CMK (cell line): ENCODE measurements at regions not wholly inside any gene's neighbourhood (a gene's known extent, or its start where the extent isn't known, plus 50 kb on each side); places are given as distances from the start of the nearest gene placed in this dataset.
"Not testable (repeated sequence)": the region's sequence is repeated elsewhere in the genome, so short reads cannot be mapped to it uniquely, and the experiment has no call there.

ENCODE experiments used
- DNase-seq: peaks from one replicate; pipeline ENCODE4 v3.0.0-alpha.2; 2010; ENCODE audit warnings: low read depth

DNA sequence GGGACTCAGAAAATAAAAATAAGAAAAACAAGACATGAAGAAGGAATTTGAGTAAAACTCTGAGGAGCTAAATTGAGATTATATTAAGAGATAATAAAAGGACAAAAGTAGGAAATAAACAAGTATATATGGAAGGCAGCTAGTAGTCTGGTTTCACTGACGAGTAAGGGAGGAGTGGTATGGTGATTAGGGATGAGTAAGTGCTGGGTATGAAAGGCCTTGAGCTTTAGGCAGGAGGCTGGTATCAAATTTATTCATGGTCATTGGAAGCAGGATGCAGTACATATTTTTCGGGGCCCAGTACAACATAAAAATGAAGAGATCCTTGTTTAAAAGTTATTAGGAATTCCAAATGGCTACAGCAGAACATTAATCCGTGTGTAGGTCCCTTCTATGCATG lies 789.7 kb upstream of the PRMT6 start:
- DNase-seq = no peak

GRCh38 chr1:106268070-106268469 lies 788.4 kb upstream of the PRMT6 start:
- no peak for DNase-seq

DNA sequence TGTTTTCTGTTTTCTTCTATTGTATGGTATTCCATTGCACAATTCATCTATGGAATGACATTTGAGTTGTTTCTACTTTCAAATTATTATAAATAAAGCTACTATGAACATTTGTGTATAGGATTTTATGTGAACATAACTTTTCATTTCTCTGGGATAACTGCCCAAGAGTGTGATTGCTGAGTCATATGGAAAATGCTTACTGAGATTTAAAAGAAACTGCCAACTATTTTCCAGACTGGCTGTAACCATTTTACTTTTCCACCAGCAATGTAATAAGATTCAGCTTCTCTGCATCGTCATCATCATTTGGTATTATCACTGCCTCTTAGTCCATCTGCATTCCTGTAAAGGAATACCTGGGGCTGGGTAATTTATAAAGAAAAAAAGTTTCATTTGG lies 779.6 kb upstream of the PRMT6 start:
- no peak for DNase-seq

DNA sequence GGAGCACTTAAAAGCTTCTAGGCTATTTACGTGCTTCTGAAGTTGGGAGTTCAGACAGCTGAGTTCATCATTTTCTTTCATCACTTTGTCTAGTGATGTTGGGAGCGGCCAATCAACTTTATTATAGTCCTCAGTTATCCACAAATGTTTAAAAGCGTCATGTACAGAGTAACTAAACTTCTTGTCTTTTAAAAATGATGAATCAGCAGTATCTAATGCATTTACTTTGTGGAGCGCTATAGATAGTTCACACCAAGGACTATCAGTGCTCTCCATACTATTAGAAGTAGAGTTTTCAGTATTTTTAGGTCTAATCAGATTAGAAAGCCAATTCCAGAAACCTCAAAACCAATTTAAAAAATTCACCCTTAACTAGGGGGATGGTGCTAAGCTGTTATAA lies 778.7 kb upstream of the PRMT6 start:
- DNase-seq = no peak

GRCh38 chr1:106278716-106279115 lies 777.8 kb upstream of the PRMT6 start:
- DNase-seq = no peak

DNA sequence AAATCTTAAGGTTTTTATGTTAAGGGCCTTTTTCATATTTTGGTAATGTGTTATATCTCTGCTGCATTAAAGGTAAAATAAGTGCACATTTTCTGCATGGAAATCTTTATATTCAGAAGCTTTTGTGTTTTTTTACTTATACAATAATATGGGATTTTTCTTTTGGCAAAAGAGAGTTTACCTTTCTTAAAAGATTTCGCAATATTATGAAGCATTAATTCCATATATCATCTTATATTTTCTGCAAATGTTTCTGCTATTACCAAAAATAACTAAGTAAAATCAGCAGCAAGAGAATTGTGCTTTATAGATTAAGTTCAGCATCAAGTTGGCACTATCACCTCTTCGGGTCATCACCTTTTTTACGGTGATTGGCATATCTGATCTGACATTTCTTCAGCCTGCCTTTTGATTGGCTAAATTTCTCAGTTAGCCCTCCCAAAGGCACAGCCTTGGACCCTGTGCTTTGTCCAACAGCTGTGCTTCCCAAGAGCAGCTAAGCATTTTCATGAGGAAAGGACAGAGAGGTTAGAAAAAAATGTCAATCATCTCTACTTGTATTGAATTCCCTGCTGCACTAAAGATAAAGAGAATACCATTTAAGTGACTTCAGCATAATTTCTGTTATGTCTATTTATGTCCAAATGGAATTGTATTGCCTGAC lies 767.1 kb upstream of the PRMT6 start:
- no peak for DNase-seq

DNA sequence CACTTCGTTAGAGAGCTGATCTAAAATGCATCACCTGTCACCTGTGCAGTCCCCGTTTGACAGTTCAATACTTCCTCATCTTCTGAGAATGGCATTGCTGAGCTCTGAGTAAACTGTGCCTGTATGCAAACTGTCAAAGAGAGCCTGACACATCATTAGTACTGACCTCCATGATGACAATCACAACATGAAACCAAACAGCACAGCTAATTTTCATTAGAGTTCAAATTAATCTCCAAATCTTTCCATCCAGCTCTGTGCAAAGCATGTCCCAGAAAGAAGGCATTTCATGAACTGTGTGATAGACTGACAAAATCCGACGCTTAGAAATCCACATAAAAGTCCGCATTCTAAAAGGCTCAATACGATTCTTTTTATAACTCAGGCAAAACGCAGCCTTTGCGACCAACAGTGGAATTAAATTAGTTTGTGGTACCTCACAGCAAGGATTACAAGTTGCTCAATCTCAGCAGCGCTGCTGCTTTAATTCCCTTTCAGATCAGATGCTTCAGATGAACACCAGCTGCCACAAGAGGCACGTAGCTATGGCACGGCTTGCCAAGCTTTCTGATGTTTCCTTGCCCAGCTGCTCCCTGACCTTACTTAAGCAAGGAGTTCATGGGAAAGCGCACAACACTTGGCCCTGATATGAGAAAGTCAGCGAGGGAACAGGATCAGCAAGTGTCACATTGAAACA lies 765.5 kb upstream of the PRMT6 start:
- DNase-seq = no peak

- no peak for DNase-seq
Observed at GRCh38 chr1:106292130-106292529, 764.3 kb upstream of the PRMT6 start.

GRCh38 chr1:106296431-106296830 lies 760.0 kb upstream of the PRMT6 start:
- no peak for DNase-seq

GRCh38 chr1:106304106-106304505 lies 752.4 kb upstream of the PRMT6 start:
- DNase-seq = no peak

DNA sequence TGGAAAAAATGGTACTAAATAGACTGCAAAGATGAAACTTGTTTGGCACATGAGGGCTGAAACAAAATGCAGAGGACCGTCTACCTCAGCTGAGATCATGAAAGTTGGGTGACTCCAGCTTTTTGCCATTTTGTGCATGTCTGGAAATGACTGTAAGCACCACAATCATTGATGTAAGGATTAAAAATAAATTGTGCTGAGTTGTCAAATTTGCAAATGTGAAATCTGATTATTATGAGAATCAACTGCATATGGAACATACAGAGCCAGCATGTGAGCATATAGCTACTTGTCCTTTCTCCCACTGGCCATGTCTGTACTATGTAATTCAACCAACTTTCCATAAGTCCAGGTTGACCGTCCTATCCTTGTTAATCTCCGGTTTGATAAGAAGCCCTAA lies 736.9 kb upstream of the PRMT6 start:
- no peak for DNase-seq

GRCh38 chr1:106325600-106325999 lies 730.9 kb upstream of the PRMT6 start:
- DNase-seq = no peak

DNA sequence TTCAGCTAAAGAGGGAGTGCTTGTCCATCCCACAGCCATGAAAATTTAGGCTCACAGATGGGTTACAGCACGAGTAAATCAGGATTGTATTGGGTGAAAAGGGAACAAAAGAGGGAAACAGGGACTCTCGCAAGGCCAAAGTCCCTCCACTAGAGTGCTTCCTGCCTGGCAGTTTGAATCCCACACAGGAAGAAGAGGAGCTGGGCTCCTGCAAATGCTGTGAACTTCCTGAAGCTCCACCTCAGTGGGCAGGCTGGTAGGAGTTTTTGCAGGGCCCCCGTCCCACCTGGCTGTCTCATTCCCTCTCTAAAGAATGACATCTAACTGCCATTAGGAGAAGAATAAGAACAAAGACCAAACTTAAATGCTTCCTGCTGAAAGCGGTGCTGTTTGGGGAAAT lies 712.0 kb upstream of the PRMT6 start:
- no peak for DNase-seq

DNA sequence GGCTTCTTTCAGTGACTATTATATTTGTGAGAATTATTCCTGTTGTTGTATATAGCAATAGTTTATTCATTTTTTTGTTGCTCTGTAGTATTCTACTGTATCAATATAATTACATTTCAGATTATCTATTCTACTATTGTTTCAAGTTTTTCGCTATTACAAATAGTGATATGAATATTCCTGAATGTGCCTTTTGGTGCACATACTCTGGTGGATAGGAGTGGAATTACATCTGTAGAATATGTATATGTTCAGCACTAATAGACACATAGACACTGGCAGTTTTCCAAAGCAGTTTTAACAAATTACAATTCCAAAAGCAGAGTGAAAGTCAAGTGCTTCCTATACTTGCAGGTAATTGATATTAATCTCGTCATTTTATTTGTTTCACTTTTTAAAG lies 696.2 kb upstream of the PRMT6 start:
- DNase-seq = no peak

- DNase-seq = no peak
Observed at GRCh38 chr1:106366627-106367319, 689.7 kb upstream of the PRMT6 start.

DNA sequence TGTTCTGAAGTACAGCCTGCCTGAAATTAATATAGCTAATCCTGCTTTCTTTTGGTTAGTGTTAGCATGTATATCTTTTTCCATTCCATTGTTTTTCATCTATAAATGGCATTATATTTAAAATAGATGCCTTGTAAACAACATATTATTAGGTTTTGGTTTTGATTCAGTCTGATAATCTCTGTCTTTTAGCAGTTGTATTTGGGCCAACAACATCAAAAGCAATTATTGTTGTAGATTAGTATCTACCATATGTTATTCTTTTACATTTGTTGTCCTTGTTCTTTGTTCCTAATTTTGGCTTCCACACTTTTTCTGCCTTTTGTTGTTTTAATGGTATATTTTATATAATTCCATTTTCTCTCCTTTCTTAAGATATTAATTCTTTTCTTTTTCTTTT lies 678.2 kb upstream of the PRMT6 start:
- DNase-seq = no peak

- no peak for DNase-seq
Observed at GRCh38 chr1:106380772-106381171, 675.7 kb upstream of the PRMT6 start.

GRCh38 chr1:106389160-106389559 lies 667.3 kb upstream of the PRMT6 start:
- not testable (repeated sequence) for DNase-seq

GRCh38 chr1:106393046-106393445 lies 663.4 kb upstream of the PRMT6 start:
- DNase-seq = no peak

GRCh38 chr1:106396020-106396419 lies 660.5 kb upstream of the PRMT6 start:
- no peak for DNase-seq

DNA sequence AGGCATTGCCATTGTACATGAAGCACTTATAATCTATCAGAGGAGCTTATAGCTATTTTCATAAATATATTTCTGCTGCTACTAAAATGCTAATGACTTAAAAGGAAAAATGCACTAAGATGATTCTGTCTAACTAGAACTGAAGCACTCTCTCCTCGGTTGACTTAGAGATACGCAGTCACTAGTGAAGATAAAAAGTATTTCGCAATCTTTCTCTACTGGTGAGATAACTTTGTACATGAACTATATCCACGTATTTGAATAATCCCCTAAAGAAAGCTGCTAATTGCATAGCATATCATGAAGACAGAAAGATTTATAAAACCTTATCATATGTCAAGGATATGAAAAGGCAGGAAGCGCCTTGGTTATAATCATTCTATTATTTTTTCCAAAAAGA lies 658.1 kb upstream of the PRMT6 start:
- no peak for DNase-seq

DNA sequence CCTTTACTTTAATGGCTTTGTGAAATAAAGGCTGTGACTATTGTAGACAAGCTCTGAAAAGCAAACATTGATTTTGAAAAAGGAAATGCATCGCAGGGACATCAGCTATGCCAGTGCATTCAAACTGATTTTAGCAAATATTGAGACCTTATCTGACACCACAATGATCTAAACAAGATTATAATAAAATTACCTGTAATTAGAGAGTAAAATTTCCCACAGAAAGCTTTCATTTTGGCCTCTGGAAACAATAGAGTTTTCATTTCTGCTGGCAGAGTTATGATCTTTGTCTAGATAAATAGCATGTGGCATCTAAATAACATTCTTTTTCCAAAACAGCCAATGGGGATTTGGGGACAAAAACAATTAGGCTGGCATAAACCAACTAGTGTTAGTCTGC lies 650.4 kb upstream of the PRMT6 start:
- no peak for DNase-seq

DNA sequence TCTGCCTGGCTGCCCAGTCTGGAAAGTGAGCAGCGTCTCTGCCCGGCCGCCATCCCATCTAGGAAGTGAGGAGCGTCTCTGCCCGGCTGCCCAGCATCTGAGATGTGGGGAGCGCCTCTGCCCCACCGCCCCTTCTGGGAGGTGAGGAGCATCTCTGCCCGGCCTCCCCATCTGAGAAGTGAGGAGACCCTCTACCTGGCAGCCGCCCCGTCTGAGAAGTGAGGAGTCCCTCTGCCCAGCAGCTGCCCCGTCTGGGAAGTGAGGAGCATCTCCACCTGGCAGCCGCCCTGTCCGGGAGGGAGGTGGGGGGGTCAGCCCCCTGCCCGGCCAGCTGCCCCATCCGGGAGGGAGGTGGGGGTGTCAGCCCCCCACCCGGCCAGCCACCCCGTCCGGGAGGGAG lies 644.2 kb upstream of the PRMT6 start:
- DNase-seq = not testable (repeated sequence)
